IMR-90 (cell line): ENCODE measurements at regions not wholly inside any gene's neighbourhood (a gene's known extent, or its start where the extent isn't known, plus 50 kb on each side); places are given as distances from the start of the nearest gene placed in this dataset.

Source experiments
- ATAC-seq: fragments of 200-7000 bp; cut with Tn5 transposase; 2 replicates; pipeline ENCODE4 v1.9.1; 2020; ENCODE audit warnings: low read depth, mild to moderate bottlenecking, moderate library complexity
- BruUV-seq: library from RNA; stranded (reverse); fragments of 400-500 nt; replicated peaks from 2 replicates; lab custom pipeline; 2021; lab: Mats Ljungman, UMichigan
- CTCF ChIA-PET: fragments of 300-600 bp; formaldehyde crosslinking; extraction: SDS; loops from one replicate; lab custom pipeline; 2021; ENCODE audit warnings: antibody characterized with exemption; lab: Yijun Ruan, JAX
- POLR2A ChIA-PET: fragments of 300-600 bp; sonication (Branson Sonifier 250); formaldehyde crosslinking; loops from one replicate; lab custom pipeline; 2022; ENCODE audit warnings: antibody characterized with exemption; ENCODE audit not compliant: unreplicated experiment; lab: Charles Lee
- DNase-seq: peaks from one replicate; pipeline ENCODE4 v3.0.0; 2013
- H2AFZ ChIP-seq: replicated peaks from 2 replicates; pipeline ENCODE3; 2013; ENCODE audit warnings: low read length, mild to moderate bottlenecking; ENCODE audit not compliant: poor library complexity
- H2AK5ac ChIP-seq: 2 replicates; pipeline ENCODE4 v1.6.1; 2013; ENCODE audit warnings: low read depth, low read length, inconsistent platforms
- H2AK9ac ChIP-seq: replicated peaks from 2 replicates; pipeline ENCODE3; 2013; ENCODE audit warnings: mild to moderate bottlenecking, low read depth, low read length, moderate library complexity; ENCODE audit not compliant: poor library complexity
- H2BK120ac ChIP-seq: 2 replicates; pipeline ENCODE4 v1.6.1; 2013; ENCODE audit warnings: low read depth, low read length, inconsistent platforms
- H2BK15ac ChIP-seq: 3 replicates; pipeline ENCODE4 v1.6.1; 2013; ENCODE audit warnings: low read depth, low read length, inconsistent platforms
- H2BK20ac ChIP-seq: 2 replicates; pipeline ENCODE4 v1.6.1; 2013; ENCODE audit warnings: low read depth, mild to moderate bottlenecking, inconsistent platforms, low read length, moderate library complexity
- H2BK5ac ChIP-seq: 2 replicates; pipeline ENCODE4 v1.6.1; 2013; ENCODE audit warnings: mild to moderate bottlenecking, low read depth, low read length, inconsistent platforms; ENCODE audit not compliant: poor library complexity, severe bottlenecking
- H3K14ac ChIP-seq: replicated peaks from 2 replicates; pipeline ENCODE4 v1.6.1; 2013; ENCODE audit warnings: low read depth, low read length, inconsistent platforms
- H3K18ac ChIP-seq: 2 replicates; pipeline ENCODE4 v1.6.1; 2013; ENCODE audit warnings: low read depth, low read length, control low read depth
- H3K23ac ChIP-seq: 2 replicates; pipeline ENCODE4 v1.6.1; 2013; ENCODE audit warnings: low read depth, low read length, inconsistent platforms
- H3K27ac ChIP-seq: 2 replicates; pipeline ENCODE4 v1.5.1; 2013; ENCODE audit warnings: mild to moderate bottlenecking, control low read depth, low read length; ENCODE audit not compliant: insufficient read depth
- H3K27me3 ChIP-seq: 2 replicates; pipeline ENCODE4 v1.6.1; 2013; ENCODE audit warnings: low read length; ENCODE audit not compliant: control insufficient read depth, insufficient read depth
- H3K36me3 ChIP-seq: 2 replicates; pipeline ENCODE4 v1.6.1; 2013; ENCODE audit warnings: low read length, mixed read lengths; ENCODE audit not compliant: control insufficient read depth, insufficient read depth
- H3K4ac ChIP-seq: 2 replicates; pipeline ENCODE4 v1.6.1; 2013; ENCODE audit warnings: low read depth, low read length, inconsistent platforms
- H3K4me1 ChIP-seq: 2 replicates; pipeline ENCODE4 v1.6.1; 2013; ENCODE audit warnings: low read length, mixed read lengths; ENCODE audit not compliant: control insufficient read depth, insufficient read depth
- H3K4me2 ChIP-seq: 2 replicates; pipeline ENCODE4 v1.6.1; 2013; ENCODE audit warnings: low read depth, mild to moderate bottlenecking, control low read depth, low read length, moderate library complexity
- H3K4me3 ChIP-seq: 2 replicates; pipeline ENCODE4 v1.5.1; 2013; ENCODE audit warnings: low read depth, mild to moderate bottlenecking, control low read depth, low read length, moderate library complexity; ENCODE audit not compliant: insufficient read depth
- H3K56ac ChIP-seq: 2 replicates; pipeline ENCODE4 v1.6.1; 2013; ENCODE audit warnings: low read length, inconsistent platforms; ENCODE audit not compliant: insufficient read depth; ENCODE audit errors: extremely low read depth
- H3K79me1 ChIP-seq, 2 experiments: 2 replicates each; pipeline ENCODE4 v1.6.1; 2013; ENCODE audit warnings: low read length in 2 of 2, inconsistent platforms in 1 of 2, low read depth in 1 of 2
- H3K9ac ChIP-seq: 2 replicates; pipeline ENCODE4 v1.6.1; 2013; ENCODE audit warnings: low read depth, low read length, control low read depth
- H3K9me1 ChIP-seq: 2 replicates; pipeline ENCODE4 v1.6.1; 2013; ENCODE audit warnings: low read length, inconsistent platforms; ENCODE audit not compliant: insufficient read depth
- H3K9me3 ChIP-seq: 2 replicates; pipeline ENCODE4 v1.6.1; 2013; ENCODE audit warnings: low read length; ENCODE audit not compliant: control insufficient read depth, insufficient read depth
- H4K20me1 ChIP-seq: 2 replicates; pipeline ENCODE4 v1.6.1; 2013; ENCODE audit warnings: low read length, inconsistent platforms; ENCODE audit not compliant: insufficient read depth
- H4K5ac ChIP-seq: 2 replicates; pipeline ENCODE4 v1.6.1; 2013; ENCODE audit warnings: mild to moderate bottlenecking, low read depth, low read length, control low read depth
- H4K8ac ChIP-seq, 2 experiments: 2 replicates each; pipeline ENCODE4 v1.6.1; 2013; ENCODE audit warnings: low read depth in 2 of 2, low read length in 2 of 2, control low read depth in 1 of 2, inconsistent platforms in 1 of 2
- H4K91ac ChIP-seq: 2 replicates; pipeline ENCODE4 v1.6.1; 2013; ENCODE audit warnings: low read depth, low read length, inconsistent platforms; ENCODE audit not compliant: insufficient read depth
- BHLHE40 ChIP-seq: fragments of 150-350 bp; IDR thresholded peaks from 2 replicates; pipeline ENCODE4 v1.6.1; 2016; ENCODE audit warnings: mild to moderate bottlenecking, low read depth, low read length
- CEBPB ChIP-seq: IDR thresholded peaks from 2 replicates; pipeline ENCODE4 v1.6.1; 2012; ENCODE audit warnings: low read depth, low read length, improper control_type of control experiment
- FOS ChIP-seq: fragments of 150-350 bp; IDR thresholded peaks from 2 replicates; pipeline ENCODE4 v1.6.1; 2016; ENCODE audit warnings: low read depth, low read length
- RFX5 ChIP-seq: IDR thresholded peaks from 2 replicates; pipeline ENCODE4 v1.8.0; 2012; ENCODE audit warnings: low read depth, mild to moderate bottlenecking, low read length, moderate library complexity
- WGBS, 2 experiments: methylation state at CpG; one replicate each; pipeline versions ENCODE4 v1.1.5 to v1.1.7; 2013; ENCODE audit warnings: missing lambda C conversion rate in 2 of 2; ENCODE audit not compliant: insufficient read length in 1 of 2; ENCODE audit errors: extremely low coverage in 2 of 2; 5-methylcytosine and 5-hydroxymethylcytosine counted together
- dilution Hi-C: fragments of 300-500 bp; cut with HindIII; formaldehyde crosslinking; loops from one replicate; pipeline ENCODE4 v1.14.3; 2018; ENCODE audit warnings: low sequenced_read_pairs; ENCODE audit not compliant: unreplicated experiment
- in situ Hi-C: fragments of 300-500 bp; cut with MboI; formaldehyde crosslinking; loops from 3 replicates; pipeline ENCODE4 v1.14.3; 2019; ENCODE audit warnings: low sequenced_read_pairs, inconsistent platforms, mixed read lengths
- intact Hi-C: fragments of 100-400 bp; cut with micrococcal nuclease; formaldehyde crosslinking; loops from 2 replicates; pipeline ENCODE4 v1.10.0; 2022

DNA sequence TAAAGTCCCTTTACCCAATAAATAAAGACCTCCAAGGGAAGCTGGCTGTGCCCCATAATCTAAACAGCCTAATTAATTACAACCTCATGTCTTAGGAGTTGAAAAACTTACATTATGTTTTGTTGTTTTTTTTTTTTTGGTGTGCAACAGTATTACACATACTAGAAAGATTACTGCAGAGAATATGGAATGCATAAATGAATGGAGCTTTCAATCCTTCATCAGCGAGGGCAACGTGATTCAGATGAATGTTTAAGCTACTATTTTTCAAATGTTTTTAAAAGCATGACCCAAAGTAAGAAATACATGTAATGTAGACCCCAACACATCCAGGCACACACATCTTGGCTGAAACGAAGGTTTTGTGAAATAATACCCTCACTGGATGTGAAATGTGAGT lies 167.1 kb upstream of the FN1 start:
- Histone ChIP-seq H4K5ac (no peak overlapping the region; the same call in 1 of the 2 replicates), H3K36me3 (no peaks in the 10 kb centered on the region), H3K14ac (no peak overlapping the region), H3K27ac (no peak overlapping the region), H3K4ac (0 out of 2 replicates have a peak overlapping the region, but pooled peaks have one; percentile 47), H3K18ac (peak overlapping the region; percentile 85), H2AFZ (no peak overlapping the region), H3K9me3 (no peaks in the 10 kb centered on the region), H4K8ac (peak overlapping the region in 1 of 2 experiments; percentile 49; a peak in 1 of 4 replicates), H2BK15ac (0 out of 3 replicates have a peak overlapping the region, but pooled peaks have one; percentile 15), H3K4me1 (peaks cover 5% of the 10 kb centered on the region), H3K4me3 (no peak overlapping the region), H3K9ac (no peak overlapping the region), H3K4me2 (no peak overlapping the region), H4K91ac (peak overlapping the region; percentile 8; the same call in 1 of the 2 replicates), H2BK5ac (no peak overlapping the region), H2AK9ac (no peak overlapping the region), H4K20me1 (no peaks in the 10 kb centered on the region), H3K27me3 (no peaks in the 10 kb centered on the region), H2BK120ac (peak overlapping the region; percentile 3; the same call in 1 of the 2 replicates), H2BK20ac (peak overlapping the region; percentile 15; the same call in 1 of the 2 replicates), H3K79me1 (no peaks in the 10 kb centered on the region), H3K9me1 (no peaks in the 10 kb centered on the region), H2AK5ac (peak overlapping the region; percentile 41; the same call in 1 of the 2 replicates), H3K23ac (no peak overlapping the region), H3K56ac (no peak overlapping the region)
- TF ChIP-seq FOS (no peak), CEBPB (no peak), RFX5 (no peak), BHLHE40 (no peak)
- POLR2A ChIA-PET: no interaction called here
- in situ Hi-C loops (no loop called here), intact Hi-C loops (no loop called here), dilution Hi-C loops (no loop called here)
- DNase-seq: no peak
- no CpG with 5 or more reads among the region's 3 CpGs for WGBS, 2 experiments
- ATAC-seq: no peak
- BruUV-seq: no TSS peak
- CTCF ChIA-PET: no interaction called here
